ENCODE measurements at regions not wholly inside any gene's neighbourhood (a gene's known extent, or its start where the extent isn't known, plus 50 kb on each side); places are given as distances from the start of the nearest gene placed in this dataset.
A peak's percentile ranks its signal among the peaks of the same experiment; 100 is the strongest.

- Histone ChIP-seq H3K27me3 (no peaks in the 10 kb centered on the region), H3K27ac (no peak overlapping the region), H3K4me3 (no peak overlapping the region), H3K4me1 (no peaks in the 10 kb centered on the region), H3K36me3 (no peaks in the 10 kb centered on the region), H3K9me3 (replicated peaks) (no peaks in the 10 kb centered on the region)
- no peak for DNase-seq
Observed at GRCh38 chr9:116081435-116082115, 72.0 kb upstream of the PAPPA start.

- no peak for DNase-seq
- no peak overlapping the region for H3K4me3 ChIP-seq
- H3K27me3 ChIP-seq = no peaks in the 10 kb centered on the region
- no peaks in the 10 kb centered on the region for H3K36me3 ChIP-seq
- H3K27ac ChIP-seq = no peak overlapping the region
- peaks cover 3% of the 10 kb centered on the region; the same call in 1 of the 2 replicates for H3K4me1 ChIP-seq
- no peaks in the 10 kb centered on the region; the same call in 1 of the 2 replicates for H3K9me3 ChIP-seq (replicated peaks)
Observed at GRCh38 chr9:116083837-116084236, 69.8 kb upstream of the PAPPA start.

GRCh38 chr9:116084497-116084896 is 69.1 kb upstream of the PAPPA start:
- H3K9me3 ChIP-seq (replicated peaks) = peaks cover 3% of the 10 kb centered on the region
- no peak overlapping the region for H3K4me3 ChIP-seq
- no peak for DNase-seq
- H3K27me3 ChIP-seq = no peaks in the 10 kb centered on the region
- H3K36me3 ChIP-seq = no peaks in the 10 kb centered on the region
- H3K4me1 ChIP-seq = peaks cover 3% of the 10 kb centered on the region; the same call in 1 of the 2 replicates
- no peak overlapping the region for H3K27ac ChIP-seq

GRCh38 chr9:116087246-116087645 is 66.3 kb upstream of the PAPPA start:
- Histone ChIP-seq H3K27me3 (no peaks in the 10 kb centered on the region), H3K4me3 (no peak overlapping the region), H3K36me3 (no peaks in the 10 kb centered on the region), H3K9me3 (replicated peaks) (peaks cover 6% of the 10 kb centered on the region), H3K27ac (no peak overlapping the region), H3K4me1 (peaks cover 3% of the 10 kb centered on the region; the same call in 1 of the 2 replicates)
- DNase-seq = no peak

DNA sequence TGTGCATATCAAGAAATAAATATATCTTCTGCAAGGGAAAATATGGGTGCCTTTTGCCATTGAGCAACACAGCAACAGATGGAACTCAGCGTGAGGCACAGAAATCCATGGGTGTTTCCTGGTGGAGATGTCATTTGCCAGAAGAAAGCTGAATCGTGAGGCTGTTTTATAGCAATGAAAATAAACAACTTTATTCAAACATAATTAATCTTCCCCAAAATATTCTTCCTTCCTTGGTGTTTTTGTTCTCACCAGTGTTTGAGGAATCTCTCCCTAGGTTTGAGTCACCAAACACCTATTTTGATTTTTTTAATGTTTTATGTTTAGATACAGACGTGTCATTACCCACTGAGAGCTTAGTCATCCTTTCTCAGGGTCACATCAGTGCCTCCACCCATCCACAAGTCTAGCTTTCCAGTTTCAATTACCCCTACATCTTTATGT is 65.8 kb upstream of the PAPPA start:
- DNase-seq = no peak
- no peak overlapping the region for H3K27ac ChIP-seq

DNA sequence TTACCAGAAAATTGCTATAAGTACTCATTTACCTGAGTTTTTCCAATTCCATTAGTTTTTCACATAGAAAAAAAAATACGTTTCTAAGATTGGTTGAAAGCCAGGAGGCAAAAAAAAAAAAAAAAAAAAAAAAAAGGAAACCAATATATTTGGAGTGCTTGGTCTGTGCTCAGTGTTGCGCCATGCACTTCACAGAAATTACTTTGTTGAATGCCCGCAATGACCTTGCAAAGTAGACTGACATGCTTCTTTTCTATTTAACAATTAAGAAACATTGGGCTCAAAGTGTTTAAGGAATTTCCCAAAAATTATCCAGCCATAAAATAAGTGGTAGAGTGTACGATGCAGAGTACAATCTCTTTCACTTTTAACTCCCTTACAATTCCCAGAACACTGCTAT is 65.2 kb upstream of the PAPPA start:
- Histone ChIP-seq H3K27me3 (no peaks in the 10 kb centered on the region), H3K4me1 (peaks cover 3% of the 10 kb centered on the region; the same call in 1 of the 2 replicates), H3K27ac (no peak overlapping the region), H3K4me3 (no peak overlapping the region), H3K9me3 (replicated peaks) (peaks cover 6% of the 10 kb centered on the region), H3K36me3 (no peaks in the 10 kb centered on the region)
- no peak for DNase-seq

More for the DNA sequence above, 65.8 kb upstream of the PAPPA start:
- no peak overlapping the region for H3K4me3 ChIP-seq
- no peaks in the 10 kb centered on the region for H3K27me3 ChIP-seq
- no peaks in the 10 kb centered on the region for H3K36me3 ChIP-seq
- H3K9me3 ChIP-seq (replicated peaks) = peaks cover 6% of the 10 kb centered on the region
- peaks cover 3% of the 10 kb centered on the region; the same call in 1 of the 2 replicates for H3K4me1 ChIP-seq

DNA sequence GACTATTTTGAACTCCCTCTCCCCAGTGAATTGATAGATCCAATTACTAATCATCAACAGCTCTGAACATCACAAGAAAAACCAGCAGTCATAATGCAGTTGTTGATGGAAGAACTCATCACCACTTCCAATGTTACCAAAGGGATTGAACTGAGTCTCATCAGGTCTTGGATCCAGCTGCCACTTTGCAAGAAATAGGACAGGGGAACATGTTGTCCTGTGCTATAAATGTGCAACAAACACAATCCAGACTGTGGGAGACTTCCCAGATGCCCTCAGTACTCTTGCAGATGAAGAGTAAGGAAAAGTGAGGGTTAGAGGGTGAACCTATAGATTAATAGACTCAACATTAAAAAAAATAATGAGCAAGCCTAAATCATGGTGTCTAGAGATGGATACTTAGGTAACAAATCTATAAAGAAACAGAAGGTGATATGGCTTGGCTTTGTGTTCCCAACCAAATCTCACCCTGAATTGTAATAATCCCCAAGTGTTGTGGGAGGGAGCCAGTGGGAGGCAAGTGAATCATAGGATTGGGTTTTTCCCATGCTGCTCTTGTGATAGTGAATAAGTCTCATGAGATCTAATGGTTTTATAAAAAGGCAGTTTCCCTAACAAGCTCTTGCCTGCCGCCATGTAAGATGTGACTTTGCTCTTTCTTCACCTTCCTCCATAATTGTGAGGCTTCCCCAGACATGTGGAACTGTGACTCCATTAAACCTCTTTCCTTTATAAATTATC is 63.4 kb upstream of the PAPPA start:
- Histone ChIP-seq H3K4me3 (no peak overlapping the region), H3K9me3 (replicated peaks) (peaks cover 6% of the 10 kb centered on the region), H3K27ac (no peak overlapping the region), H3K36me3 (no peaks in the 10 kb centered on the region), H3K4me1 (peaks cover 3% of the 10 kb centered on the region; the same call in 1 of the 2 replicates), H3K27me3 (no peaks in the 10 kb centered on the region)
- no peak for DNase-seq

DNA sequence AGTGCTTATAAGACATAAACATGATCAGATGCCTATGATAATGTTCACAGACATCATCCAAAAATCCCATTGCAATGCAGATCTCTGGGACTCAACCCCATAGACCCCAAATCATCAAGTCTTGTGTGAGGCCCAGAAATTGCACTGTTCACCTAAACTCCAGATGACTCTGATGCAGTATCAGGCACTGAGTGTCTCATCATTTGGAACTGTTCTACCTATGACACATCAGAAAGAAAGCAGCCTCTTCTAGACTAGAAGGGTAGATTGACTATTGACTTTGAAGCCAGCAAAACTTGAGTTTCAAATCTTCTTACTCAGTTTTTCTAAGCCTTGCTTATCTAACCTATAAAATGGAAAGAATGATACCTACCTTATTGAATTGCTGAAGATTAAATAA is 58.7 kb upstream of the PAPPA start:
- H3K4me1 ChIP-seq = peaks cover 14% of the 10 kb centered on the region
- H3K9me3 ChIP-seq (replicated peaks) = peaks cover 3% of the 10 kb centered on the region; the same call in 1 of the 2 replicates
- H3K27ac ChIP-seq = no peak overlapping the region
- no peak overlapping the region for H3K4me3 ChIP-seq
- H3K27me3 ChIP-seq = no peaks in the 10 kb centered on the region
- no peak for DNase-seq
- H3K36me3 ChIP-seq = no peaks in the 10 kb centered on the region

- H3K9me3 ChIP-seq (replicated peaks) = peaks cover 3% of the 10 kb centered on the region; the same call in 1 of the 2 replicates
- no peak overlapping the region for H3K4me3 ChIP-seq
- no peaks in the 10 kb centered on the region for H3K27me3 ChIP-seq
- no peak overlapping the region for H3K27ac ChIP-seq
- H3K4me1 ChIP-seq = peaks cover 20% of the 10 kb centered on the region
- no peaks in the 10 kb centered on the region for H3K36me3 ChIP-seq
- no peak for DNase-seq
Observed at GRCh38 chr9:116095403-116095802, 58.2 kb upstream of the PAPPA start.

GRCh38 chr9:116096046-116096445 is 57.5 kb upstream of the PAPPA start:
- H3K27ac ChIP-seq = no peak overlapping the region
- DNase-seq = no peak
- H3K36me3 ChIP-seq = no peaks in the 10 kb centered on the region
- no peak overlapping the region for H3K4me3 ChIP-seq
- H3K27me3 ChIP-seq = no peaks in the 10 kb centered on the region
- H3K9me3 ChIP-seq (replicated peaks) = no peaks in the 10 kb centered on the region
- H3K4me1 ChIP-seq = peaks cover 24% of the 10 kb centered on the region

GRCh38 chr9:116096853-116097252 is 56.7 kb upstream of the PAPPA start:
- H3K4me1 ChIP-seq = peaks cover 24% of the 10 kb centered on the region
- no peak overlapping the region for H3K27ac ChIP-seq
- no peaks in the 10 kb centered on the region for H3K27me3 ChIP-seq
- H3K4me3 ChIP-seq = no peak overlapping the region
- H3K9me3 ChIP-seq (replicated peaks) = no peaks in the 10 kb centered on the region
- peak; percentile 36 to 60 for DNase-seq
- H3K36me3 ChIP-seq = no peaks in the 10 kb centered on the region

DNA sequence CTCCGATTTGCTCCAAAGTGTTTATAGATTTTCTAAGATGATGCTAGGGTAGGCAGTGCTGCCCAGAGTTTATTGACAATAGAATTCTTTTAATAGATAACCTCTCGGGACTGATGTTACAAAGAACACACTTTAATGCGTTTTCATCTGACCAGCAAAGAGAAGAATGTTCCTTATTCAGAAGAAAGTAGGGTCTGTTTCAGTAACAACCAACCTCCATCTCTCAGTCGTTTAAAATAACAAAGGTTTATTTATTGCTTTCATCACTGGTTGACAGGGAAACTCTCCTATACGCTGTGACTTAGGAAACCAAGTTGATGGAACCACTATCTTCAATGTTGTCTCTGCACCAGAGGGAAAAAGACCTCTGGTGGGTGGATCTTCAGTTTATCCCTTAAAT is 55.1 kb upstream of the PAPPA start:
- DNase-seq = no peak
- Histone ChIP-seq H3K27me3 (no peaks in the 10 kb centered on the region), H3K4me3 (no peak overlapping the region)

GRCh38 chr9:116099821-116100220 is 53.8 kb upstream of the PAPPA start:
- H3K9me3 ChIP-seq (replicated peaks) = no peaks in the 10 kb centered on the region
- peak; percentile 73 to 77 for DNase-seq
- H3K27ac ChIP-seq = peak overlapping the region; percentile 47
- no peaks in the 10 kb centered on the region for H3K27me3 ChIP-seq
- no peaks in the 10 kb centered on the region for H3K36me3 ChIP-seq
- H3K4me1 ChIP-seq = peaks cover 24% of the 10 kb centered on the region
- no peak overlapping the region for H3K4me3 ChIP-seq

More for the DNA sequence above, 55.1 kb upstream of the PAPPA start:
- no peaks in the 10 kb centered on the region for H3K36me3 ChIP-seq
- no peaks in the 10 kb centered on the region for H3K9me3 ChIP-seq (replicated peaks)
- peaks cover 24% of the 10 kb centered on the region for H3K4me1 ChIP-seq
- H3K27ac ChIP-seq = no peak overlapping the region

DNA sequence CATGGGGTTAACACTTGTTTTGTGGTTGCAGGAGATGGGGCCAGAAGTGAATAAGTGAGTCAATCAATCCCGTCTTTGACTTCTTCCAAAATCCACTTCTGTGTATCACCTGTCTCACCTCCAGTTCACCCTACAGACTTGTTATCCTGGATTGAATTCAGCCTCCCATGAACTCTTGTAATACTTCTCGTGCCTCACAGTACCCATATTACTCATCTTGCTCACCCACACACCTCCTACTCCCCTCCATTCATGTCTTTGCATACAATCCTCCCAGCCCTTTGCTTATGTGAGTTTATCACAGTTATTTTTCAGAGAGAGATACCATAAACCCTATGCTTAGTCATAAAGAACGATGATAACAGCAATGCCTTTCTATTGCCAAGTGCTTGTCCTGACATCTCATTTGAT is 52.9 kb upstream of the PAPPA start:
- Histone ChIP-seq H3K27me3 (no peaks in the 10 kb centered on the region), H3K9me3 (replicated peaks) (no peaks in the 10 kb centered on the region), H3K27ac (peak overlapping the region; percentile 47; the same call in 1 of the 2 replicates), H3K4me1 (peaks cover 24% of the 10 kb centered on the region), H3K4me3 (no peak overlapping the region), H3K36me3 (no peaks in the 10 kb centered on the region)
- DNase-seq = no peak

DNA sequence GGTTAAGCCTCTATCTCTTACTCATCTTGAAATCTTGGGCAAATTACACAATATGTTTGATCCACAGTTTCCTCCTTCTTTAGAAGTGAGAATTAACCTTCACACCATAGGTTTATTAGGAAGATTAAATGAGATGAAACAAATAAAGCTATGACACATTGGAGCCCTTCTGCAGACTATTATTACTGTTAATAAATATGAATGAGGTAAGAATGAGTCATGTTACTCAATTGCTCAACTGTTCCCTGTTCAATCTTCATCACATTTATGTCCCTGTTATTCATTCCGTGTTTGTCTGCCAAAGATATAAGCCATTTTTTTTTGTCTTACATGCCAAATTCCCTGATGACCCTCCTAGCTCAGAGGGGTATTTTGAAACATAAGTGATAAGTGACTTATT is 52.1 kb upstream of the PAPPA start:
- H3K27me3 ChIP-seq = no peaks in the 10 kb centered on the region
- no peak for DNase-seq
- no peaks in the 10 kb centered on the region for H3K9me3 ChIP-seq (replicated peaks)
- no peaks in the 10 kb centered on the region for H3K36me3 ChIP-seq
- no peak overlapping the region for H3K27ac ChIP-seq
- peaks cover 22% of the 10 kb centered on the region for H3K4me1 ChIP-seq
- no peak overlapping the region for H3K4me3 ChIP-seq
